ENCODE measurements at regions not wholly inside any gene's neighbourhood (a gene's known extent, or its start where the extent isn't known, plus 50 kb on each side); places are given as distances from the start of the nearest gene placed in this dataset.
"Not testable (repeated sequence)": the region's sequence is repeated elsewhere in the genome, so short reads cannot be mapped to it uniquely, and the experiment has no call there.

GRCh38 chr3:36178018-36178417 is 202.3 kb upstream of the STAC start:
- no peak for DNase-seq (ENCODE audit: low spot score)
- TF ChIP-seq CTCF (IDR thresholded peaks at IDR 0.05; ENCODE audit: extremely low read depth, insufficient read depth, missing control alignments), result no peak
- in situ Hi-C loops (cut with MboI; ENCODE audit: low pct_unique_long_range_greater_than_20kb, low sequenced_read_pairs, unreplicated experiment), result no loop called here

GRCh38 chr3:36182024-36182423 is 198.3 kb upstream of the STAC start:
- in situ Hi-C loops (cut with MboI; ENCODE audit: low pct_unique_long_range_greater_than_20kb, low sequenced_read_pairs, unreplicated experiment), result no loop called here
- no peak for TF ChIP-seq CTCF (IDR thresholded peaks at IDR 0.05; ENCODE audit: extremely low read depth, insufficient read depth, missing control alignments)
- no peak for DNase-seq (ENCODE audit: low spot score)

GRCh38 chr3:36187197-36187596 is 193.1 kb upstream of the STAC start:
- in situ Hi-C loops (cut with MboI; ENCODE audit: low pct_unique_long_range_greater_than_20kb, low sequenced_read_pairs, unreplicated experiment); DNase-seq (ENCODE audit: low spot score): not testable (repeated sequence)

GRCh38 chr3:36192901-36193300 is 187.4 kb upstream of the STAC start:
- TF ChIP-seq CTCF (IDR thresholded peaks at IDR 0.05; ENCODE audit: extremely low read depth, insufficient read depth, missing control alignments), result no peak
- in situ Hi-C loops (cut with MboI; ENCODE audit: low pct_unique_long_range_greater_than_20kb, low sequenced_read_pairs, unreplicated experiment), result no loop called here
- no peak for DNase-seq (ENCODE audit: low spot score)

- TF ChIP-seq CTCF (IDR thresholded peaks at IDR 0.05; ENCODE audit: extremely low read depth, insufficient read depth, missing control alignments), result no peak
- in situ Hi-C loops (cut with MboI; ENCODE audit: low pct_unique_long_range_greater_than_20kb, low sequenced_read_pairs, unreplicated experiment), result no loop called here
Measured at GRCh38 chr3:36193448-36193847, 186.9 kb upstream of the STAC start.

GRCh38 chr3:36196058-36196457 is 184.2 kb upstream of the STAC start:
- no peak for TF ChIP-seq CTCF (IDR thresholded peaks at IDR 0.05; ENCODE audit: extremely low read depth, insufficient read depth, missing control alignments)
- in situ Hi-C loops (cut with MboI; ENCODE audit: low pct_unique_long_range_greater_than_20kb, low sequenced_read_pairs, unreplicated experiment), result no loop called here
- no peak for DNase-seq (ENCODE audit: low spot score)

More at GRCh38 chr3:36193448-36193847, 186.9 kb upstream of the STAC start:
- DNase-seq (ENCODE audit: low spot score), result no peak

- no peak for TF ChIP-seq CTCF (IDR thresholded peaks at IDR 0.05; ENCODE audit: extremely low read depth, insufficient read depth, missing control alignments)
Measured at GRCh38 chr3:36197151-36197550, 183.2 kb upstream of the STAC start.

More at GRCh38 chr3:36197151-36197550, 183.2 kb upstream of the STAC start:
- no peak for DNase-seq (ENCODE audit: low spot score)
- in situ Hi-C loops (cut with MboI; ENCODE audit: low pct_unique_long_range_greater_than_20kb, low sequenced_read_pairs, unreplicated experiment), result no loop called here
